Smooth muscle cell (in vitro differentiated cells): ENCODE measurements at regions not wholly inside any gene's neighbourhood (a gene's known extent, or its start where the extent isn't known, plus 50 kb on each side); places are given as distances from the start of the nearest gene placed in this dataset.

Experiments used
- DNase-seq: peaks from one replicate; lab custom pipeline; 2025; ENCODE audit not compliant: unreplicated experiment; lab: John Stamatoyannopoulos, UW
- H2AFZ ChIP-seq: fragments of 200-600 bp; sonication (generic); 2 replicates; pipeline ENCODE4 v1.6.0; 2016; ENCODE audit warnings: antibody characterized with exemption, low read depth, mild to moderate bottlenecking
- H3F3A ChIP-seq: fragments of 200-600 bp; sonication (generic); 2 replicates; pipeline ENCODE4 v1.6.0; 2017; ENCODE audit warnings: antibody characterized with exemption, low read depth
- H3K27ac ChIP-seq: fragments of 200-600 bp; sonication (generic); 2 replicates; pipeline ENCODE4 v1.5.1; 2016; ENCODE audit warnings: low read depth, mild to moderate bottlenecking
- H3K27me3 ChIP-seq: fragments of 200-600 bp; sonication (generic); 2 replicates; pipeline ENCODE4 v1.6.1; 2016; ENCODE audit warnings: low read depth, mild to moderate bottlenecking
- H3K36me3 ChIP-seq: fragments of 200-600 bp; sonication (generic); 2 replicates; pipeline ENCODE4 v1.5.1; 2016; ENCODE audit warnings: low read depth
- H3K4me1 ChIP-seq: fragments of 200-600 bp; sonication (generic); 2 replicates; pipeline ENCODE4 v1.5.1; 2016; ENCODE audit warnings: low read depth
- H3K4me2 ChIP-seq: fragments of 200-600 bp; sonication (generic); 2 replicates; pipeline ENCODE4 v1.6.0; 2016; ENCODE audit warnings: mild to moderate bottlenecking
- H3K4me3 ChIP-seq: fragments of 200-600 bp; sonication (generic); 2 replicates; pipeline ENCODE4 v1.5.1; 2016; ENCODE audit warnings: mild to moderate bottlenecking
- H3K79me2 ChIP-seq: fragments of 200-600 bp; sonication (generic); 2 replicates; pipeline ENCODE4 v1.6.0; 2016; ENCODE audit warnings: low read depth, mild to moderate bottlenecking
- H3K9ac ChIP-seq: fragments of 200-600 bp; sonication (generic); 2 replicates; pipeline ENCODE4 v1.6.0; 2016; ENCODE audit warnings: low read depth
- H3K9me3 ChIP-seq: fragments of 200-600 bp; sonication (generic); replicated peaks from 2 replicates; pipeline ENCODE4 v1.5.1; 2016; ENCODE audit warnings: low read depth
- H4K20me1 ChIP-seq: fragments of 200-600 bp; sonication (generic); 2 replicates; pipeline ENCODE4 v1.6.0; 2016; ENCODE audit warnings: low read depth
- CTCF ChIP-seq: fragments of 200-600 bp; sonication (generic); IDR thresholded peaks from 2 replicates; pipeline ENCODE4 v1.5.1; 2017; ENCODE audit warnings: borderline replicate concordance, mild to moderate bottlenecking, antibody characterized with exemption; ENCODE audit not compliant: insufficient read depth, poor library complexity, severe bottlenecking
- WGBS: methylation state at CpG from one replicate; pipeline ENCODE4 v1.1.7; 2016; ENCODE audit warnings: low lambda C conversion rate; 5-methylcytosine and 5-hydroxymethylcytosine counted together

GRCh38 chr21:38938343-38938742, 132.6 kb downstream of the ETS2 start:
- Histone ChIP-seq H3K36me3 (no peaks in the 10 kb centered on the region), H3K4me1 (no peaks in the 10 kb centered on the region), H3K79me2 (no peaks in the 10 kb centered on the region), H3K27ac (no peak overlapping the region), H3K9ac (no peak overlapping the region), H3K4me3 (no peak overlapping the region), H4K20me1 (no peaks in the 10 kb centered on the region), H3K9me3 (no peaks in the 10 kb centered on the region), H2AFZ (no peak overlapping the region), H3F3A (no peaks in the 10 kb centered on the region), H3K4me2 (no peak overlapping the region), H3K27me3 (no peaks in the 10 kb centered on the region)
- no peak for TF ChIP-seq CTCF
- 52% methylated on average over 7 of the region's 7 CpGs for WGBS
- no peak for DNase-seq

DNA sequence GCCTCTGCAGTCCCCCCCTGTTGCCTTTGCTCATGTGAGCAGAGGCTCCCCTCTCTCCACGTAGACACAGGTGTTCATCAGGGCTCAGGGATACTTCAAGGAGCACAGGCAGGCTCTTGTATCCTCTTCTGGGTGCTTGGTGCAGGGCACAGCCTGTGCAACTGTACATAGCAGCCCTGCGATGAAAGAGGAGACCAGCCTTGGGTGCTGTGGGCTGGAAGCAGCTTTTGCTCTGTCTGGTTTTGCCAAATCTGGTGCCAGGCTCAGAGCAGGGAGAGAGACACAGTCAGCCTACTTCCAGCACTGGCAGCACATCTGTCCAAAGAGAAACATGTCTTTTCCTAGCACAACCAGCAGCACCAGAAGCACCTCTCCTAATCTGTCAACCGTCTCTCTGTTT, 132.1 kb downstream of the ETS2 start:
- 73% methylated on average over 3 of the region's 3 CpGs for WGBS
- H3K79me2 ChIP-seq, result no peaks in the 10 kb centered on the region
- H3K27me3 ChIP-seq, result no peaks in the 10 kb centered on the region
- no peak overlapping the region for H3K4me3 ChIP-seq
- no peaks in the 10 kb centered on the region for H3K9me3 ChIP-seq
- no peak overlapping the region for H2AFZ ChIP-seq
- H3F3A ChIP-seq, result no peaks in the 10 kb centered on the region
- no peak overlapping the region for H3K9ac ChIP-seq
- no peaks in the 10 kb centered on the region for H3K4me1 ChIP-seq
- H3K27ac ChIP-seq, result no peak overlapping the region
- TF ChIP-seq CTCF, result no peak
- H4K20me1 ChIP-seq, result no peaks in the 10 kb centered on the region
- no peak for DNase-seq
- no peaks in the 10 kb centered on the region for H3K36me3 ChIP-seq
- H3K4me2 ChIP-seq, result no peak overlapping the region

DNA sequence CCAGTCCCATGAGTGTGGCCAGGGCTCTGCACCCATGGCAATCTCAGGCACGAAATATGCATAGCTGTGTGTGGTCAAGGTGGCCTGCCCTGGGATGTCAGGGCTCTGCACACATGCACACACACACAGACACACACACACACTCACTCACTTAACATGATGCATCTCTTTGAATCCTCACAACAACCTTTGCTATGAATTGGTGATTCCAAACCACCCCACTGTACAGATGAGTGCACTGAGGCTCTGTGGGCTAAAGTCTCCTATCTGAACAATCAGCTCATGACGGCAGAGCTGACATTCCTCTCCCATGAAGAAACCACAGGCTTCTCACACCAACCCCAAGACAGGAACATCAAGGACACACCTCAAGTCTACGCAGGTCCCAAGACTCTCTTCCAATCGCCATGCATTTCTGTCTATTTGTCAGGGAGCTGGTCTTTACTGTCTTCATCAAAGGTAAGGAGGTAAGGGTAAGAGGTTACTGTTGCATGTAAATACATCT, 131.6 kb downstream of the ETS2 start:
- WGBS, result 73% methylated on average over 4 of the region's 4 CpGs
- no peaks in the 10 kb centered on the region for H3K36me3 ChIP-seq
- H3K79me2 ChIP-seq, result no peaks in the 10 kb centered on the region
- no peak overlapping the region for H2AFZ ChIP-seq
- TF ChIP-seq CTCF, result no peak
- DNase-seq, result no peak
- H3K27ac ChIP-seq, result no peak overlapping the region
- H4K20me1 ChIP-seq, result no peaks in the 10 kb centered on the region
- H3K9ac ChIP-seq, result no peak overlapping the region
- no peak overlapping the region for H3K4me3 ChIP-seq
- no peaks in the 10 kb centered on the region for H3K9me3 ChIP-seq
- H3K27me3 ChIP-seq, result no peaks in the 10 kb centered on the region
- H3K4me2 ChIP-seq, result no peak overlapping the region
- no peaks in the 10 kb centered on the region for H3K4me1 ChIP-seq
- H3F3A ChIP-seq, result no peaks in the 10 kb centered on the region

- H3F3A ChIP-seq, result no peaks in the 10 kb centered on the region
- no peak overlapping the region for H3K27ac ChIP-seq
- H3K79me2 ChIP-seq, result no peaks in the 10 kb centered on the region
- no peak for TF ChIP-seq CTCF
- no peaks in the 10 kb centered on the region for H3K9me3 ChIP-seq
- 90% methylated on average over 4 of the region's 4 CpGs for WGBS
- no peak overlapping the region for H3K4me2 ChIP-seq
- H3K27me3 ChIP-seq, result no peaks in the 10 kb centered on the region
- no peaks in the 10 kb centered on the region for H3K36me3 ChIP-seq
- no peak overlapping the region for H3K9ac ChIP-seq
- no peak overlapping the region for H3K4me3 ChIP-seq
- H3K4me1 ChIP-seq, result no peaks in the 10 kb centered on the region
- no peaks in the 10 kb centered on the region for H4K20me1 ChIP-seq
- DNase-seq, result no peak
- H2AFZ ChIP-seq, result no peak overlapping the region
These were observed 130.5 kb downstream of the ETS2 start for GRCh38 chr21:38936240-38936639.
